Gastroesophageal sphincter (tissue), 3 donors: ENCODE measurements at regions not wholly inside any gene's neighbourhood (a gene's known extent, or its start where the extent isn't known, plus 50 kb on each side); places are given as distances from the start of the nearest gene placed in this dataset.

Source experiments
- POLR2A ChIP-seq, 2 donors: fragments of 450-650 bp; IDR thresholded peaks; one replicate each; pipeline ENCODE4 v1.6.1; 2017; ENCODE audit warnings: antibody characterized with exemption in 2 of 2, mild to moderate bottlenecking in 2 of 2, moderate library complexity in 1 of 2
- TF ChIP-seq, protein P1 (sequence below), 4 experiments: fragments of 200-600 bp in 2 of 4; fragments of 450-650 bp in 2 of 4; sonication (generic) in 1 of 4; IDR thresholded peaks; one replicate each; pipeline ENCODE4 v1.5.1; 2017 to 2019; ENCODE audit warnings: antibody characterized with exemption in 4 of 4, mild to moderate bottlenecking in 2 of 4, moderate library complexity in 2 of 4

DNA sequence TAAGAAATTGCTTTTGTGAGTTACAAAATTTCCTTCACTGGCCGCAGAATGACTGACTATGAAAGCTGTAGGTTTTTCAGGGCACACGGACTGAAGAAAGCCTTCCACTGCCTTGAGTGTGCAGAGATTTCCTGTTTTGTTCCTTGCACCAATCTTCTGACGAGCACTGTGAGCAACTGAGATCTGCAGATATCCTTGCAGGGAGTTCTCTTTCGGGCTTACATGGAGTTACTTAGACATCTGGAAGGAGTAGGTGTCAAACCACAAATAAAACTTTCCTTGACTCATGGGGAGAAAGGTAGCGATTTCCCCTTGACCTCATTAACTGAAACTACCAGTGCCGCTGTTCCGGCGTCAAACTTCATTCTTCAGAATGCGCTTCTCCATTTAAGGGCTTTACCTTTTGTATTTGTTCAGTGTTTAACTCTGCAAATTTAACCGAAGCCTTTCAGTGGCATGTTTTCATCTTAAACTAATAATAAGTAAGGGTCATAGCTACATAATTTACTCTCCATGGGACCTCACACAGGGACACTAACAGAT lies 1175.3 kb downstream of the GATA3 start:
- TF ChIP-seq POLR2A (IDR thresholded peaks at IDR 0.05): no peak
- TF ChIP-seq, protein P1, sequence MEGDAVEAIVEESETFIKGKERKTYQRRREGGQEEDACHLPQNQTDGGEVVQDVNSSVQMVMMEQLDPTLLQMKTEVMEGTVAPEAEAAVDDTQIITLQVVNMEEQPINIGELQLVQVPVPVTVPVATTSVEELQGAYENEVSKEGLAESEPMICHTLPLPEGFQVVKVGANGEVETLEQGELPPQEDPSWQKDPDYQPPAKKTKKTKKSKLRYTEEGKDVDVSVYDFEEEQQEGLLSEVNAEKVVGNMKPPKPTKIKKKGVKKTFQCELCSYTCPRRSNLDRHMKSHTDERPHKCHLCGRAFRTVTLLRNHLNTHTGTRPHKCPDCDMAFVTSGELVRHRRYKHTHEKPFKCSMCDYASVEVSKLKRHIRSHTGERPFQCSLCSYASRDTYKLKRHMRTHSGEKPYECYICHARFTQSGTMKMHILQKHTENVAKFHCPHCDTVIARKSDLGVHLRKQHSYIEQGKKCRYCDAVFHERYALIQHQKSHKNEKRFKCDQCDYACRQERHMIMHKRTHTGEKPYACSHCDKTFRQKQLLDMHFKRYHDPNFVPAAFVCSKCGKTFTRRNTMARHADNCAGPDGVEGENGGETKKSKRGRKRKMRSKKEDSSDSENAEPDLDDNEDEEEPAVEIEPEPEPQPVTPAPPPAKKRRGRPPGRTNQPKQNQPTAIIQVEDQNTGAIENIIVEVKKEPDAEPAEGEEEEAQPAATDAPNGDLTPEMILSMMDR (IDR thresholded peaks at IDR 0.05): no peak
